ENCODE measurements at regions not wholly inside any gene's neighbourhood (a gene's known extent, or its start where the extent isn't known, plus 50 kb on each side); places are given as distances from the start of the nearest gene placed in this dataset.

DNA sequence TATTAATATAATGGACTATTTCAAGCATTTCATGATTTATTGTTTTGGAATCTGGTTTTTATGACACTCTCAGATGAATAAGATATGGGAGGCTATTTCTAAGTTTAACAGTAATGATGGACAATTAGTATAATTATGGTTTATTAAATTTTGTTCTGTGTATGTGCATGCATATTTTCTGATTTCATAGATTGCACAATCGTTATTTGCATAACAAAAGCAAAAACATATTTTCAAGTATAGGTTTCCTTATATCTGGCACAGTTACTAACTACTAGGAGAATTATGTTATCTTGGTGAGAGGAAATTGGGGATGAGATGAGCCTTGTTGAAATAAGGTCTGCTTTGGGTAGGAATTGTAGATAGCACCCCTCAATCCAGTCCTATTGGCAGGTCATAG, 413.1 kb downstream of the MCTP2 start:
- DNase-seq (ENCODE audit: low read depth in 2 of 2): no peak
- no peaks in the 10 kb centered on the region for H3K27me3 ChIP-seq (ENCODE audit: control insufficient read depth, insufficient read depth, low read length)
- no peaks in the 10 kb centered on the region for H3K9me3 ChIP-seq (ENCODE audit: control insufficient read depth, insufficient read depth, low read depth, low read length)
- no peaks in the 10 kb centered on the region for H4K20me1 ChIP-seq (ENCODE audit: control insufficient read depth, extremely low read depth, insufficient read depth, low read length)
- H3K36me3 ChIP-seq (ENCODE audit: control insufficient read depth, insufficient read depth, low read length): no peaks in the 10 kb centered on the region
- H3K4me1 ChIP-seq (ENCODE audit: control insufficient read depth, extremely low read depth, insufficient read depth, low read length): no peaks in the 10 kb centered on the region
- H3K79me2 ChIP-seq (ENCODE audit: control insufficient read depth, insufficient read depth, low read length): no peaks in the 10 kb centered on the region
- no peak overlapping the region for H2AFZ ChIP-seq (ENCODE audit: low read length)
- H3K4me3 ChIP-seq (replicated peaks in 1 of 4; ENCODE audit: control extremely low read depth in 1 of 4, insufficient read depth in 1 of 4, low read depth in 3 of 4, low read length in 4 of 4): no peak overlapping the region
- no peak overlapping the region for H3K4me2 ChIP-seq (ENCODE audit: extremely low read depth, insufficient read depth, low read length)
- TF ChIP-seq, protein P1, sequence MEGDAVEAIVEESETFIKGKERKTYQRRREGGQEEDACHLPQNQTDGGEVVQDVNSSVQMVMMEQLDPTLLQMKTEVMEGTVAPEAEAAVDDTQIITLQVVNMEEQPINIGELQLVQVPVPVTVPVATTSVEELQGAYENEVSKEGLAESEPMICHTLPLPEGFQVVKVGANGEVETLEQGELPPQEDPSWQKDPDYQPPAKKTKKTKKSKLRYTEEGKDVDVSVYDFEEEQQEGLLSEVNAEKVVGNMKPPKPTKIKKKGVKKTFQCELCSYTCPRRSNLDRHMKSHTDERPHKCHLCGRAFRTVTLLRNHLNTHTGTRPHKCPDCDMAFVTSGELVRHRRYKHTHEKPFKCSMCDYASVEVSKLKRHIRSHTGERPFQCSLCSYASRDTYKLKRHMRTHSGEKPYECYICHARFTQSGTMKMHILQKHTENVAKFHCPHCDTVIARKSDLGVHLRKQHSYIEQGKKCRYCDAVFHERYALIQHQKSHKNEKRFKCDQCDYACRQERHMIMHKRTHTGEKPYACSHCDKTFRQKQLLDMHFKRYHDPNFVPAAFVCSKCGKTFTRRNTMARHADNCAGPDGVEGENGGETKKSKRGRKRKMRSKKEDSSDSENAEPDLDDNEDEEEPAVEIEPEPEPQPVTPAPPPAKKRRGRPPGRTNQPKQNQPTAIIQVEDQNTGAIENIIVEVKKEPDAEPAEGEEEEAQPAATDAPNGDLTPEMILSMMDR (conservative IDR thresholded peaks at IDR 0.05 in 1 of 2, IDR thresholded peaks at IDR 0.05 in 1 of 2; ENCODE audit: low read depth in 1 of 2, low read length in 2 of 2): no peak
- no peak for TF ChIP-seq EZH2 (IDR thresholded peaks at IDR 0.05; ENCODE audit: low read length, missing control alignments)
- H3K27ac ChIP-seq (ENCODE audit: insufficient read depth, low read length): no peak overlapping the region
- no peak overlapping the region for H3K9ac ChIP-seq (ENCODE audit: insufficient read depth, low read length)

DNA sequence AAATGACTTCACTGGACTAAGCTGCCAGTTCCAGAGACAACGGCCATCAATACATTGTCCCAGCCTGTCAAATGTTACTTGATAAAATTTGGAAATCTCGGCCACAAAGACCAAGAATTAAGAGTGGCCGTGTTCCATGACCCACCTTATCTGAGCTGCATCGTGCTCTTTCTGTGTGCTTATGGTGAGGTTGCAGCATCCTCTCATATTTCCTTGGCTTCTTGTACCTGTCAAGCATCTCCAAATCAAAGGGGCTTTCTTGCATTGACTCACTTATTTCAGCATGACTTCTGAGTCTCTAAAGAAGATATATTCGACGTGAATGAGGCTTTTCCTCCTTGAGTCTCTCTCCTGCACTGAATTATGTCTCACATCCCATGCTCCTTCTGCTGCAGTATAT, 421.7 kb downstream of the MCTP2 start:
- no peak for TF ChIP-seq EZH2 (IDR thresholded peaks at IDR 0.05; ENCODE audit: low read length, missing control alignments)
- TF ChIP-seq, protein P1 (conservative IDR thresholded peaks at IDR 0.05 in 1 of 2, IDR thresholded peaks at IDR 0.05 in 1 of 2; ENCODE audit: low read depth in 1 of 2, low read length in 2 of 2): no peak
- Histone ChIP-seq H3K36me3 (ENCODE audit: control insufficient read depth, insufficient read depth, low read length) (no peaks in the 10 kb centered on the region), H2AFZ (ENCODE audit: low read length) (no peak overlapping the region), H3K27ac (ENCODE audit: insufficient read depth, low read length) (no peak overlapping the region), H4K20me1 (ENCODE audit: control insufficient read depth, extremely low read depth, insufficient read depth, low read length) (no peaks in the 10 kb centered on the region), H3K4me3 (replicated peaks in 1 of 4; ENCODE audit: control extremely low read depth in 1 of 4, insufficient read depth in 1 of 4, low read depth in 3 of 4, low read length in 4 of 4) (no peak overlapping the region), H3K4me2 (ENCODE audit: extremely low read depth, insufficient read depth, low read length) (no peak overlapping the region), H3K9me3 (ENCODE audit: control insufficient read depth, insufficient read depth, low read depth, low read length) (no peaks in the 10 kb centered on the region), H3K27me3 (ENCODE audit: control insufficient read depth, insufficient read depth, low read length) (no peaks in the 10 kb centered on the region), H3K4me1 (ENCODE audit: control insufficient read depth, extremely low read depth, insufficient read depth, low read length) (no peaks in the 10 kb centered on the region), H3K79me2 (ENCODE audit: control insufficient read depth, insufficient read depth, low read length) (no peaks in the 10 kb centered on the region), H3K9ac (ENCODE audit: insufficient read depth, low read length) (no peak overlapping the region)
- DNase-seq (ENCODE audit: low read depth in 2 of 2): no peak

DNA sequence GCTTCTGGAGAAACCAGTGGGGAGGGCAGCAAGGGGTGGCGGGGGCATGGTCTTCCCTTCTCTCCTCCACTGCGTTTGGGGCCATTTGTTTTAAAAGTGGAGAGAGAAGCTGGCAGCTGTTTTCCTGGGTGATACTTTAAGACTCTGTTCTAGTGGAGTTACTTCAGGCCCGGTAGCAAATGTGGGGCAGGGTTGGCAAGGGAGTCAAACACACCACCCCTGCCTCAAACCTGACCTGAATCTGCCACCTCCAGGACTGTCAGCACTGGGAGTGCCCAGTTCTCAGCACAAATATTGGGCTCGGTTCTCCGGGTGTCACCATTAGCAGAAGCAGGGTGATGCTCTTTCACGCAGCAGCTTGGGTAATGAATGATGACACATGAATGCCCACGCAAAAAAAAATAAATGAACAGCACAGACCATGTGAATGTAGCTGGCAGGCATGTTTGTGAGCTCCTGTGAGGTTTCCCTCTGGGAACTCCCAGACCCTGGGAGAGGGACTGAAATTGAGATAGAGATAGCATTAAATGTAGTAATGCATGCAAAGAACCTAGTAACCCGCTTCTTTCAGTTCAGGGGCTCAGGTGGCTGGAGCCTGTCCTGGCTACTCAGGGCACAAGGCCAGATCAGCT, 424.0 kb downstream of the MCTP2 start:
- H4K20me1 ChIP-seq (ENCODE audit: control insufficient read depth, extremely low read depth, insufficient read depth, low read length): no peaks in the 10 kb centered on the region
- no peak overlapping the region for H2AFZ ChIP-seq (ENCODE audit: low read length)
- H3K79me2 ChIP-seq (ENCODE audit: control insufficient read depth, insufficient read depth, low read length): no peaks in the 10 kb centered on the region
- H3K4me3 ChIP-seq (replicated peaks in 1 of 4; ENCODE audit: control extremely low read depth in 1 of 4, insufficient read depth in 1 of 4, low read depth in 3 of 4, low read length in 4 of 4): no peak overlapping the region
- no peak overlapping the region for H3K9ac ChIP-seq (ENCODE audit: insufficient read depth, low read length)
- TF ChIP-seq EZH2 (IDR thresholded peaks at IDR 0.05; ENCODE audit: low read length, missing control alignments): no peak
- TF ChIP-seq, protein P1 (conservative IDR thresholded peaks at IDR 0.05 in 1 of 2, IDR thresholded peaks at IDR 0.05 in 1 of 2; ENCODE audit: low read depth in 1 of 2, low read length in 2 of 2): no peak
- no peak overlapping the region for H3K27ac ChIP-seq (ENCODE audit: insufficient read depth, low read length)
- no peak for DNase-seq (ENCODE audit: low read depth in 2 of 2)
- no peak overlapping the region for H3K4me2 ChIP-seq (ENCODE audit: extremely low read depth, insufficient read depth, low read length)
- H3K27me3 ChIP-seq (ENCODE audit: control insufficient read depth, insufficient read depth, low read length): no peaks in the 10 kb centered on the region
- no peaks in the 10 kb centered on the region for H3K9me3 ChIP-seq (ENCODE audit: control insufficient read depth, insufficient read depth, low read depth, low read length)
- H3K4me1 ChIP-seq (ENCODE audit: control insufficient read depth, extremely low read depth, insufficient read depth, low read length): no peaks in the 10 kb centered on the region
- H3K36me3 ChIP-seq (ENCODE audit: control insufficient read depth, insufficient read depth, low read length): no peaks in the 10 kb centered on the region

Measured in fibroblast of lung (primary cell).